Parathyroid adenoma (tissue), 2 donors: ENCODE measurements at regions not wholly inside any gene's neighbourhood (a gene's known extent, or its start where the extent isn't known, plus 50 kb on each side); places are given as distances from the start of the nearest gene placed in this dataset.

Experiments
- H2AFZ ChIP-seq: fragments of 300-600 bp; sonication (generic); one replicate; pipeline ENCODE4 v1.7.0; 2017; ENCODE audit warnings: antibody characterized with exemption, mild to moderate bottlenecking
- H3K27ac ChIP-seq: fragments of 300-600 bp; sonication (generic); one replicate; pipeline ENCODE4 v1.7.0; 2017
- H3K27me3 ChIP-seq: fragments of 300-600 bp; sonication (generic); one replicate; pipeline ENCODE4 v1.7.0; 2017; ENCODE audit warnings: low read length; ENCODE audit not compliant: control insufficient read depth, insufficient read depth
- H3K36me3 ChIP-seq: fragments of 300-600 bp; sonication (generic); one replicate; pipeline ENCODE4 v1.7.0; 2017; ENCODE audit warnings: low read length; ENCODE audit not compliant: control insufficient read depth, insufficient read depth
- H3K4me1 ChIP-seq: fragments of 300-600 bp; sonication (generic); one replicate; pipeline ENCODE4 v1.7.0; 2017; ENCODE audit warnings: control low read depth
- H3K4me2 ChIP-seq: fragments of 300-600 bp; sonication (generic); one replicate; pipeline ENCODE4 v1.7.0; 2017; ENCODE audit warnings: low read length
- H3K4me3 ChIP-seq: fragments of 300-600 bp; sonication (generic); one replicate; pipeline ENCODE4 v1.7.0; 2017; ENCODE audit warnings: low read depth, low read length
- H3K79me2 ChIP-seq: fragments of 300-600 bp; sonication (generic); one replicate; pipeline ENCODE4 v1.7.0; 2017; ENCODE audit warnings: control low read depth
- H3K9ac ChIP-seq: fragments of 300-600 bp; sonication (generic); one replicate; pipeline ENCODE4 v1.7.0; 2017; ENCODE audit warnings: mild to moderate bottlenecking
- H3K9me3 ChIP-seq: fragments of 300-600 bp; sonication (generic); one replicate; pipeline ENCODE4 v1.7.0; 2017; ENCODE audit warnings: low read length; ENCODE audit not compliant: control insufficient read depth
- TF ChIP-seq, protein P1 (sequence below): fragments of 300-600 bp; sonication (generic); IDR thresholded peaks from one replicate; pipeline ENCODE4 v1.7.0; 2017; ENCODE audit warnings: antibody characterized with exemption, mild to moderate bottlenecking
- donor health status: primary hyperparathyroidism.

DNA sequence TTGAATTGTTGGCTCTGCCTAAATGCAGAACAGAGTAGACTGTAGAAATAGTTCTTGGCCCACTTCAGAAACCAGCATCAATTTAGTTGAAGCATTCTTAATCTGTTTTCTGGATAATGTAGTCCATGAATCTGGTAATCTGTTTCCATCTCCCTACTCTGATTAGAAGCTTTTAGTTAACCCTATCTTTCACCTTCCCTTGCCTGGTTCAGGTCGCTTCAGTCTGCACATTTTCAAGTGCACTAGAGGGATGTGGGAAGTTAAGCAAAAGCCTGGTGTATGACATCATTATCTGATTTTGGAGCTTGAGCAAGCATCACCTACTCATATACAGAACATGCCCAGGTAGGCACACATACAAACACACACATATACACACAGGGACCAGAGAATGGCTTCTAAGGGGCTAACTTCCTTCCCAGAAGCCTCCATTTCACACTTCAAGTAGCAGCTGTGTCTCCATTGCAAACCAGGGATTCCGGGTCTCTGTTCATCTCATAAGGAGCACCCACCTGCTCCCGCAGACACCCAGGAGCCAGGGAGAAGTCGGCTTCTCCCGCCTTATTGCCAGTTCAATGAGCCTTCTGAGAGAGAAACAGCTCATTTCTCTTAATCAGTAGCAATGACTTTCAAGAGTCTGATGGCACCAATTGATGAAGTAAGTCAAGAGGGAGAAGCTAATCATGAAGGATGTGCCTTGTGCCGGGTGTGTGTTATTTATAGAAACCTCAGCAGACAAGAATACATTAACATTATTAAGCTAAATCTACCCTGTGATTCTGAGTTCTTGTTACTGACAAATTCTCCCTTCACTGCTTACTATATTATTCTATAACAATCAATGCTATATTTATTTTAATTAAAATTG, 347.9 kb upstream of the STAC start:
- H2AFZ ChIP-seq, result no peak overlapping the region
- H3K27ac ChIP-seq, result no peak overlapping the region
- no peak overlapping the region for H3K4me2 ChIP-seq
- H3K4me1 ChIP-seq, result no peaks in the 10 kb centered on the region
- TF ChIP-seq, protein P1, sequence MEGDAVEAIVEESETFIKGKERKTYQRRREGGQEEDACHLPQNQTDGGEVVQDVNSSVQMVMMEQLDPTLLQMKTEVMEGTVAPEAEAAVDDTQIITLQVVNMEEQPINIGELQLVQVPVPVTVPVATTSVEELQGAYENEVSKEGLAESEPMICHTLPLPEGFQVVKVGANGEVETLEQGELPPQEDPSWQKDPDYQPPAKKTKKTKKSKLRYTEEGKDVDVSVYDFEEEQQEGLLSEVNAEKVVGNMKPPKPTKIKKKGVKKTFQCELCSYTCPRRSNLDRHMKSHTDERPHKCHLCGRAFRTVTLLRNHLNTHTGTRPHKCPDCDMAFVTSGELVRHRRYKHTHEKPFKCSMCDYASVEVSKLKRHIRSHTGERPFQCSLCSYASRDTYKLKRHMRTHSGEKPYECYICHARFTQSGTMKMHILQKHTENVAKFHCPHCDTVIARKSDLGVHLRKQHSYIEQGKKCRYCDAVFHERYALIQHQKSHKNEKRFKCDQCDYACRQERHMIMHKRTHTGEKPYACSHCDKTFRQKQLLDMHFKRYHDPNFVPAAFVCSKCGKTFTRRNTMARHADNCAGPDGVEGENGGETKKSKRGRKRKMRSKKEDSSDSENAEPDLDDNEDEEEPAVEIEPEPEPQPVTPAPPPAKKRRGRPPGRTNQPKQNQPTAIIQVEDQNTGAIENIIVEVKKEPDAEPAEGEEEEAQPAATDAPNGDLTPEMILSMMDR, result no peak
- H3K9me3 ChIP-seq, result no peaks in the 10 kb centered on the region
- H3K9ac ChIP-seq, result no peak overlapping the region
- H3K4me3 ChIP-seq, result no peak overlapping the region
- no peaks in the 10 kb centered on the region for H3K36me3 ChIP-seq
- no peaks in the 10 kb centered on the region for H3K27me3 ChIP-seq
- no peaks in the 10 kb centered on the region for H3K79me2 ChIP-seq

GRCh38 chr3:36058404-36059030, 321.8 kb upstream of the STAC start:
- no peaks in the 10 kb centered on the region for H3K27me3 ChIP-seq
- H3K4me2 ChIP-seq, result no peak overlapping the region
- H3K27ac ChIP-seq, result no peak overlapping the region
- H3K36me3 ChIP-seq, result no peaks in the 10 kb centered on the region
- H3K9me3 ChIP-seq, result no peaks in the 10 kb centered on the region
- no peaks in the 10 kb centered on the region for H3K79me2 ChIP-seq
- H2AFZ ChIP-seq, result no peak overlapping the region
- no peak overlapping the region for H3K9ac ChIP-seq
- H3K4me1 ChIP-seq, result no peaks in the 10 kb centered on the region
- TF ChIP-seq, protein P1, result no peak
- H3K4me3 ChIP-seq, result no peak overlapping the region

- Histone ChIP-seq H3K79me2 (no peaks in the 10 kb centered on the region), H2AFZ (no peak overlapping the region), H3K36me3 (no peaks in the 10 kb centered on the region), H3K27me3 (no peaks in the 10 kb centered on the region), H3K9me3 (no peaks in the 10 kb centered on the region), H3K4me3 (no peak overlapping the region), H3K4me1 (no peaks in the 10 kb centered on the region), H3K4me2 (no peak overlapping the region), H3K27ac (no peak overlapping the region), H3K9ac (no peak overlapping the region)
- TF ChIP-seq, protein P1, result no peak
Measured at GRCh38 chr3:36060950-36061349, 319.4 kb upstream of the STAC start.

DNA sequence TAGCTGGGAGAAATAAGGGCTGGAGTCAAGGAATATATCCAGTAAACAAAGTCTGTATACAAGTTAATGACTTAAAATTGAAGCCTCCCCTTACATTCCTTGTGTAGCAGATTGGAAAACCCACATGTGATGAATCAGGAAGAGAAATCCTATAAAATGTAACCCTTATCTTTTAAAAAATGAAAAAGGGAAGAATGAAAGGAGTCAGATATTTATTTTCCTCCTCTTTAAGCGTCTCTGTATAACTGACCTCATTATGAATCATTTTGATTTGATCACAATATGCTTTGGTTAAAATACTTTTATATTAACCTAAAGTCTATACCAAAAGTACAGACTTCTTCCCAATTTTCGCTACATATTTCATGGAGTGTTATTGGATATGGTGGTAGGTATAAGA, 316.3 kb upstream of the STAC start:
- Histone ChIP-seq H3K4me2 (no peak overlapping the region), H3K4me3 (no peak overlapping the region), H3K79me2 (no peaks in the 10 kb centered on the region), H3K27me3 (no peaks in the 10 kb centered on the region), H3K9ac (no peak overlapping the region), H3K9me3 (no peaks in the 10 kb centered on the region), H3K36me3 (no peaks in the 10 kb centered on the region), H2AFZ (no peak overlapping the region), H3K4me1 (no peaks in the 10 kb centered on the region), H3K27ac (no peak overlapping the region)
- TF ChIP-seq, protein P1, result no peak
